ENCODE measurements at regions not wholly inside any gene's neighbourhood (a gene's known extent, or its start where the extent isn't known, plus 50 kb on each side); places are given as distances from the start of the nearest gene placed in this dataset.

GRCh38 chr10:124211921-124212320, 118.5 kb upstream of the CHST15 start:
- H3K27ac ChIP-seq (ENCODE audit: insufficient read depth, low read length, poor library complexity, severe bottlenecking): no peak overlapping the region
- no peaks in the 10 kb centered on the region for H3K9me3 ChIP-seq (ENCODE audit: control insufficient read depth in 2 of 2, low read length in 2 of 2)
- H3K4me1 ChIP-seq (ENCODE audit: control insufficient read depth, insufficient read depth, low read length, poor library complexity, severe bottlenecking): no peaks in the 10 kb centered on the region
- Mint-ChIP-seq H3K4me3 (no peak overlapping the region), H3K9me3 (peaks cover 0 to 2% (median 0%) of the 10 kb centered on the region in 7 donors), H3K36me3 (no peaks in the 10 kb centered on the region), H3K27me3 (no peaks in the 10 kb centered on the region), H3K27ac (no peak overlapping the region), H3K4me1 (no peaks in the 10 kb centered on the region)
- ATAC-seq (ENCODE audit: low read depth in 2 of 2) (no peak), DNase-seq (no peak)
- H3K36me3 ChIP-seq (ENCODE audit: control insufficient read depth, insufficient read depth, low read length): no peaks in the 10 kb centered on the region
- no peak overlapping the region for H3K4me3 ChIP-seq (ENCODE audit: low read depth, low read length)
- no peaks in the 10 kb centered on the region for H3K27me3 ChIP-seq (ENCODE audit: control insufficient read depth, insufficient read depth, low read length)

GRCh38 chr10:124210263-124210662, 116.9 kb upstream of the CHST15 start:
- Histone ChIP-seq H3K27me3 (ENCODE audit: control insufficient read depth, insufficient read depth, low read length) (no peaks in the 10 kb centered on the region), H3K4me3 (ENCODE audit: low read depth, low read length) (no peak overlapping the region), H3K36me3 (ENCODE audit: control insufficient read depth, insufficient read depth, low read length) (no peaks in the 10 kb centered on the region), H3K4me1 (ENCODE audit: control insufficient read depth, insufficient read depth, low read length, poor library complexity, severe bottlenecking) (no peaks in the 10 kb centered on the region), H3K9me3 (ENCODE audit: control insufficient read depth in 2 of 2, low read length in 2 of 2) (no peaks in the 10 kb centered on the region), H3K27ac (ENCODE audit: insufficient read depth, low read length, poor library complexity, severe bottlenecking) (no peak overlapping the region)
- Mint-ChIP-seq H3K27ac (no peak overlapping the region), H3K27me3 (no peaks in the 10 kb centered on the region), H3K36me3 (no peaks in the 10 kb centered on the region), H3K4me1 (no peaks in the 10 kb centered on the region), H3K9me3 (peaks cover 0 to 2% (median 0%) of the 10 kb centered on the region in 7 donors), H3K4me3 (no peak overlapping the region)
- DNase-seq: no peak
- no peak for ATAC-seq (ENCODE audit: low read depth in 2 of 2)

- ATAC-seq (ENCODE audit: low read depth in 2 of 2) (no peak), DNase-seq (no peak)
- peaks cover 9% of the 10 kb centered on the region for H3K27me3 Mint-ChIP-seq
- Histone ChIP-seq H3K4me1 (ENCODE audit: control insufficient read depth, insufficient read depth, low read length, poor library complexity, severe bottlenecking) (no peaks in the 10 kb centered on the region), H3K9me3 (ENCODE audit: control insufficient read depth in 2 of 2, low read length in 2 of 2) (no peaks in the 10 kb centered on the region), H3K27me3 (ENCODE audit: control insufficient read depth, insufficient read depth, low read length) (no peaks in the 10 kb centered on the region), H3K4me3 (ENCODE audit: low read depth, low read length) (no peak overlapping the region), H3K36me3 (ENCODE audit: control insufficient read depth, insufficient read depth, low read length) (no peaks in the 10 kb centered on the region), H3K27ac (ENCODE audit: insufficient read depth, low read length, poor library complexity, severe bottlenecking) (no peak overlapping the region)
- no peaks in the 10 kb centered on the region for H3K36me3 Mint-ChIP-seq
- no peak overlapping the region for H3K4me3 Mint-ChIP-seq
- H3K4me1 Mint-ChIP-seq: no peaks in the 10 kb centered on the region
- H3K27ac Mint-ChIP-seq: no peak overlapping the region
- H3K9me3 Mint-ChIP-seq: peaks cover 0 to 2% (median 0%) of the 10 kb centered on the region in 7 donors
These were observed 114.0 kb upstream of the CHST15 start for GRCh38 chr10:124207391-124207790.

GRCh38 chr10:124206616-124207015, 113.2 kb upstream of the CHST15 start:
- Mint-ChIP-seq H3K27ac (no peak overlapping the region), H3K9me3 (peaks cover 0 to 2% (median 0%) of the 10 kb centered on the region in 7 donors), H3K27me3 (peaks cover 11% of the 10 kb centered on the region), H3K4me3 (no peak overlapping the region), H3K36me3 (no peaks in the 10 kb centered on the region), H3K4me1 (no peaks in the 10 kb centered on the region)
- no peak for ATAC-seq (ENCODE audit: low read depth in 2 of 2)
- Histone ChIP-seq H3K9me3 (ENCODE audit: control insufficient read depth in 2 of 2, low read length in 2 of 2) (no peaks in the 10 kb centered on the region), H3K4me1 (ENCODE audit: control insufficient read depth, insufficient read depth, low read length, poor library complexity, severe bottlenecking) (no peaks in the 10 kb centered on the region), H3K27me3 (ENCODE audit: control insufficient read depth, insufficient read depth, low read length) (no peaks in the 10 kb centered on the region), H3K27ac (ENCODE audit: insufficient read depth, low read length, poor library complexity, severe bottlenecking) (no peak overlapping the region), H3K4me3 (ENCODE audit: low read depth, low read length) (no peak overlapping the region), H3K36me3 (ENCODE audit: control insufficient read depth, insufficient read depth, low read length) (no peaks in the 10 kb centered on the region)
- DNase-seq: no peak

- ATAC-seq (ENCODE audit: low read depth in 2 of 2) (no peak), DNase-seq (no peak)
- Mint-ChIP-seq H3K27me3 (peaks cover 11% of the 10 kb centered on the region), H3K4me3 (no peak overlapping the region), H3K36me3 (no peaks in the 10 kb centered on the region), H3K9me3 (peaks cover 0 to 4% (median 0%) of the 10 kb centered on the region in 7 donors), H3K4me1 (no peaks in the 10 kb centered on the region), H3K27ac (no peak overlapping the region)
- no peaks in the 10 kb centered on the region for H3K9me3 ChIP-seq (ENCODE audit: control insufficient read depth in 2 of 2, low read length in 2 of 2)
- H3K36me3 ChIP-seq (ENCODE audit: control insufficient read depth, insufficient read depth, low read length): no peaks in the 10 kb centered on the region
- H3K4me3 ChIP-seq (ENCODE audit: low read depth, low read length): no peak overlapping the region
- H3K27me3 ChIP-seq (ENCODE audit: control insufficient read depth, insufficient read depth, low read length): no peaks in the 10 kb centered on the region
- no peaks in the 10 kb centered on the region for H3K4me1 ChIP-seq (ENCODE audit: control insufficient read depth, insufficient read depth, low read length, poor library complexity, severe bottlenecking)
- no peak overlapping the region for H3K27ac ChIP-seq (ENCODE audit: insufficient read depth, low read length, poor library complexity, severe bottlenecking)
These were observed 112.0 kb upstream of the CHST15 start for GRCh38 chr10:124205432-124205831.

- Histone ChIP-seq H3K9me3 (ENCODE audit: control insufficient read depth in 2 of 2, low read length in 2 of 2) (no peaks in the 10 kb centered on the region), H3K36me3 (ENCODE audit: control insufficient read depth, insufficient read depth, low read length) (no peaks in the 10 kb centered on the region), H3K4me1 (ENCODE audit: control insufficient read depth, insufficient read depth, low read length, poor library complexity, severe bottlenecking) (no peaks in the 10 kb centered on the region), H3K4me3 (ENCODE audit: low read depth, low read length) (no peak overlapping the region), H3K27me3 (ENCODE audit: control insufficient read depth, insufficient read depth, low read length) (no peaks in the 10 kb centered on the region), H3K27ac (ENCODE audit: insufficient read depth, low read length, poor library complexity, severe bottlenecking) (no peak overlapping the region)
- Mint-ChIP-seq H3K4me3 (no peak overlapping the region), H3K9me3 (peaks cover 0 to 4% (median 0%) of the 10 kb centered on the region in 7 donors), H3K36me3 (no peaks in the 10 kb centered on the region), H3K4me1 (no peaks in the 10 kb centered on the region), H3K27ac (no peak overlapping the region), H3K27me3 (peaks cover 11% of the 10 kb centered on the region)
- DNase-seq: no peak
- no peak for ATAC-seq (ENCODE audit: low read depth in 2 of 2)
These were observed 111.3 kb upstream of the CHST15 start for GRCh38 chr10:124204726-124205125.

GRCh38 chr10:124200011-124200410, 106.6 kb upstream of the CHST15 start:
- Histone ChIP-seq H3K36me3 (ENCODE audit: control insufficient read depth, insufficient read depth, low read length) (no peaks in the 10 kb centered on the region), H3K4me1 (ENCODE audit: control insufficient read depth, insufficient read depth, low read length, poor library complexity, severe bottlenecking) (no peaks in the 10 kb centered on the region), H3K9me3 (ENCODE audit: control insufficient read depth in 2 of 2, low read length in 2 of 2) (no peaks in the 10 kb centered on the region), H3K27ac (ENCODE audit: insufficient read depth, low read length, poor library complexity, severe bottlenecking) (no peak overlapping the region), H3K4me3 (ENCODE audit: low read depth, low read length) (no peak overlapping the region), H3K27me3 (ENCODE audit: control insufficient read depth, insufficient read depth, low read length) (no peaks in the 10 kb centered on the region)
- Mint-ChIP-seq H3K9me3 (peaks cover 0 to 4% (median 0%) of the 10 kb centered on the region in 7 donors), H3K4me1 (no peaks in the 10 kb centered on the region), H3K27ac (no peak overlapping the region), H3K27me3 (peaks cover 15% of the 10 kb centered on the region), H3K36me3 (no peaks in the 10 kb centered on the region), H3K4me3 (no peak overlapping the region)
- no peak for DNase-seq
- ATAC-seq (ENCODE audit: low read depth in 2 of 2): no peak

GRCh38 chr10:124198871-124199270, 105.5 kb upstream of the CHST15 start:
- Histone ChIP-seq H3K27ac (ENCODE audit: insufficient read depth, low read length, poor library complexity, severe bottlenecking) (no peak overlapping the region), H3K36me3 (ENCODE audit: control insufficient read depth, insufficient read depth, low read length) (no peaks in the 10 kb centered on the region), H3K27me3 (ENCODE audit: control insufficient read depth, insufficient read depth, low read length) (peaks cover 5% of the 10 kb centered on the region), H3K9me3 (ENCODE audit: control insufficient read depth in 2 of 2, low read length in 2 of 2) (no peaks in the 10 kb centered on the region), H3K4me1 (ENCODE audit: control insufficient read depth, insufficient read depth, low read length, poor library complexity, severe bottlenecking) (no peaks in the 10 kb centered on the region), H3K4me3 (ENCODE audit: low read depth, low read length) (no peak overlapping the region)
- peaks cover 12% of the 10 kb centered on the region for H3K27me3 Mint-ChIP-seq
- H3K36me3 Mint-ChIP-seq: no peaks in the 10 kb centered on the region
- no peaks in the 10 kb centered on the region for H3K4me1 Mint-ChIP-seq
- DNase-seq (no peak), ATAC-seq (ENCODE audit: low read depth in 2 of 2) (no peak)
- no peak overlapping the region for H3K4me3 Mint-ChIP-seq
- peaks cover 0 to 4% (median 0%) of the 10 kb centered on the region in 7 donors for H3K9me3 Mint-ChIP-seq
- no peak overlapping the region for H3K27ac Mint-ChIP-seq

Data from CD4-positive, CD25-positive, alpha-beta regulatory T cell (primary cell).